ENCODE measurements at regions not wholly inside any gene's neighbourhood (a gene's known extent, or its start where the extent isn't known, plus 50 kb on each side); places are given as distances from the start of the nearest gene placed in this dataset.

GRCh38 chr13:99698816-99699099 is 197.5 kb downstream of the TM9SF2 start:
- TF ChIP-seq POLR2A (IDR thresholded peaks at IDR 0.05) = no peak
- TF ChIP-seq, protein P1, sequence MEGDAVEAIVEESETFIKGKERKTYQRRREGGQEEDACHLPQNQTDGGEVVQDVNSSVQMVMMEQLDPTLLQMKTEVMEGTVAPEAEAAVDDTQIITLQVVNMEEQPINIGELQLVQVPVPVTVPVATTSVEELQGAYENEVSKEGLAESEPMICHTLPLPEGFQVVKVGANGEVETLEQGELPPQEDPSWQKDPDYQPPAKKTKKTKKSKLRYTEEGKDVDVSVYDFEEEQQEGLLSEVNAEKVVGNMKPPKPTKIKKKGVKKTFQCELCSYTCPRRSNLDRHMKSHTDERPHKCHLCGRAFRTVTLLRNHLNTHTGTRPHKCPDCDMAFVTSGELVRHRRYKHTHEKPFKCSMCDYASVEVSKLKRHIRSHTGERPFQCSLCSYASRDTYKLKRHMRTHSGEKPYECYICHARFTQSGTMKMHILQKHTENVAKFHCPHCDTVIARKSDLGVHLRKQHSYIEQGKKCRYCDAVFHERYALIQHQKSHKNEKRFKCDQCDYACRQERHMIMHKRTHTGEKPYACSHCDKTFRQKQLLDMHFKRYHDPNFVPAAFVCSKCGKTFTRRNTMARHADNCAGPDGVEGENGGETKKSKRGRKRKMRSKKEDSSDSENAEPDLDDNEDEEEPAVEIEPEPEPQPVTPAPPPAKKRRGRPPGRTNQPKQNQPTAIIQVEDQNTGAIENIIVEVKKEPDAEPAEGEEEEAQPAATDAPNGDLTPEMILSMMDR (IDR thresholded peaks at IDR 0.05) = no peak
